GM12878 (cell line): ENCODE measurements at regions not wholly inside any gene's neighbourhood (a gene's known extent, or its start where the extent isn't known, plus 50 kb on each side); places are given as distances from the start of the nearest gene placed in this dataset.

Experiments
- CTCF ChIP-seq, 3 experiments: IDR thresholded peaks in 2 of 3; conservative IDR thresholded peaks in 1 of 3; 2 replicates each; pipeline ENCODE4 v1.5.1; 2011; ENCODE audit warnings: low read depth in 3 of 3, low read length in 3 of 3, mild to moderate bottlenecking in 3 of 3, control low read depth in 2 of 3, moderate library complexity in 2 of 3, inconsistent platforms in 1 of 3, mixed read lengths in 1 of 3; ENCODE audit not compliant: control insufficient read depth in 2 of 3, insufficient read depth in 1 of 3; ENCODE audit errors: extremely low read depth in 1 of 3
- EED ChIP-seq: sonication (generic); IDR thresholded peaks from 2 replicates; pipeline ENCODE4 v1.6.1; 2016; ENCODE audit warnings: antibody characterized with exemption, low read depth
- EZH2 ChIP-seq: IDR thresholded peaks from 2 replicates; pipeline ENCODE4 v1.6.1; 2012; ENCODE audit warnings: low read depth, mild to moderate bottlenecking, control low read depth, inconsistent platforms, low read length, borderline replicate concordance; ENCODE audit not compliant: control insufficient read depth
- POLR2A ChIP-seq: IDR thresholded peaks from 2 replicates; pipeline ENCODE4 v1.6.1; 2011; ENCODE audit warnings: low read depth, mild to moderate bottlenecking, low read length
- RAD21 ChIP-seq: IDR thresholded peaks from 2 replicates; pipeline ENCODE4 v1.6.1; 2011; ENCODE audit warnings: mild to moderate bottlenecking, low read depth, low read length, moderate library complexity; ENCODE audit not compliant: insufficient read depth
- YY1 ChIP-seq: IDR thresholded peaks from 2 replicates; pipeline ENCODE4 v1.6.1; 2011; ENCODE audit warnings: low read depth, mild to moderate bottlenecking, low read length
- ZBTB33 ChIP-seq: fragments of 450-650 bp; IDR thresholded peaks from 2 replicates; pipeline ENCODE4 v1.6.1; 2017; ENCODE audit warnings: mild to moderate bottlenecking
- ZNF274 ChIP-seq: IDR thresholded peaks from one replicate; pipeline ENCODE4 v1.8.0; 2011; ENCODE audit not compliant: insufficient read length, insufficient read depth

GRCh38 chr2:187935126-187935525 is 356.5 kb upstream of the GULP1 start:
- TF ChIP-seq CTCF (IDR thresholded peaks at IDR 0.05 in 2 of 3, conservative IDR thresholded peaks at IDR 0.05 in 1 of 3; ENCODE audit: control insufficient read depth in 2 of 3, extremely low read depth in 1 of 3, insufficient read depth in 1 of 3, low read depth in 3 of 3, low read length in 3 of 3): no peak
- no peak for TF ChIP-seq YY1
- TF ChIP-seq ZNF274: no peak
- TF ChIP-seq EZH2: no peak
- TF ChIP-seq RAD21: no peak
- TF ChIP-seq POLR2A: no peak
- no peak for TF ChIP-seq ZBTB33
- TF ChIP-seq EED: no peak
